Lower leg skin (tissue), 3 donors: ENCODE measurements at regions not wholly inside any gene's neighbourhood (a gene's known extent, or its start where the extent isn't known, plus 50 kb on each side); places are given as distances from the start of the nearest gene placed in this dataset.

Experiments
- CTCF ChIP-seq, 3 donors: fragments of 450-650 bp; IDR thresholded peaks; one replicate each; pipeline ENCODE4 v1.5.1; 2016; ENCODE audit warnings: antibody characterized with exemption in 3 of 3, mild to moderate bottlenecking in 3 of 3, moderate library complexity in 2 of 3
- POLR2A ChIP-seq, 2 donors: fragments of 450-650 bp; IDR thresholded peaks; one replicate each; pipeline ENCODE4 v1.6.1; 2016 to 2017; ENCODE audit warnings: antibody characterized with exemption in 2 of 2, mild to moderate bottlenecking in 1 of 2, moderate library complexity in 1 of 2

- TF ChIP-seq CTCF (IDR thresholded peaks at IDR 0.05) (no peak), POLR2A (IDR thresholded peaks at IDR 0.05) (no peak)
Observed at GRCh38 chrX:9189286-9189685, 155.4 kb upstream of the FAM9B start.
